Naive thymus-derived CD4-positive, alpha-beta T cell (primary cell): ENCODE measurements at regions not wholly inside any gene's neighbourhood (a gene's known extent, or its start where the extent isn't known, plus 50 kb on each side); places are given as distances from the start of the nearest gene placed in this dataset.

Experiments
- ATAC-seq: fragments of 150-1000 bp; cut with Tn5 transposase; 2 replicates; pipeline ENCODE4 v1.10.0; 2021; ENCODE audit warnings: mild to moderate bottlenecking, moderate library complexity
- CTCF ChIA-PET: fragments of 350-600 bp; sonication (Branson Sonifier 250); formaldehyde crosslinking; loops from one replicate; lab custom pipeline; 2021; ENCODE audit warnings: antibody characterized with exemption; lab: Charles Lee
- POLR2A ChIA-PET: fragments of 350-600 bp; sonication (Branson Sonifier 250); formaldehyde crosslinking; loops from one replicate; lab custom pipeline; 2021; ENCODE audit warnings: antibody characterized with exemption, inconsistent platforms; lab: Charles Lee
- DNase-seq, 9 donors: peaks; one replicate each; pipeline versions ENCODE4 v3.0.0 to v3.0.0-alpha.2; 2020 to 2022; ENCODE audit warnings: mixed read lengths in 1 of 9
- H3K27ac ChIP-seq: one replicate; pipeline ENCODE4 v1.7.0; 2013; ENCODE audit warnings: mild to moderate bottlenecking, low read depth, low read length, moderate library complexity
- H3K27me3 ChIP-seq, 2 donors: one replicate each; pipeline ENCODE4 v1.7.0; 2013; ENCODE audit warnings: low read length in 2 of 2, mild to moderate bottlenecking in 2 of 2, moderate library complexity in 2 of 2; ENCODE audit not compliant: control insufficient read depth in 2 of 2, insufficient read depth in 2 of 2
- H3K36me3 ChIP-seq, 3 experiments: 1 replicate in 2 of 3; 2 replicates in 1 of 3; pipeline ENCODE4 v1.7.0; 2013; ENCODE audit warnings: low read length in 3 of 3, mild to moderate bottlenecking in 3 of 3, moderate library complexity in 1 of 3; ENCODE audit not compliant: insufficient read depth in 3 of 3, control insufficient read depth in 2 of 3
- H3K4me1 ChIP-seq, 2 donors: one replicate each; pipeline ENCODE4 v1.7.0; 2013; ENCODE audit warnings: low read length in 2 of 2, mild to moderate bottlenecking in 2 of 2, moderate library complexity in 1 of 2; ENCODE audit not compliant: control insufficient read depth in 2 of 2, insufficient read depth in 2 of 2
- H3K4me3 ChIP-seq: 2 replicates; pipeline ENCODE4 v1.7.0; 2013; ENCODE audit warnings: mild to moderate bottlenecking, low read length
- H3K9me3 ChIP-seq, 3 experiments: 1 replicate in 2 of 3; 2 replicates in 1 of 3; pipeline ENCODE4 v1.7.0; 2013; ENCODE audit warnings: low read length in 3 of 3; ENCODE audit not compliant: control insufficient read depth in 2 of 3
- H3K27ac Mint-ChIP-seq, 9 donors: one replicate each; pipeline ENCODE4 v1.8.0; 2020 to 2022; ENCODE audit warnings: mixed read lengths in 9 of 9, mild to moderate bottlenecking in 8 of 9, moderate library complexity in 5 of 9, inconsistent platforms in 2 of 9
- H3K27me3 Mint-ChIP-seq, 5 donors: one replicate each; pipeline ENCODE4 v1.8.0; 2021 to 2022; ENCODE audit warnings: mixed read lengths in 5 of 5, mild to moderate bottlenecking in 1 of 5
- H3K36me3 Mint-ChIP-seq, 5 donors: one replicate each; pipeline ENCODE4 v1.8.0; 2020 to 2022; ENCODE audit warnings: mixed read lengths in 5 of 5, mild to moderate bottlenecking in 3 of 5, inconsistent platforms in 1 of 5
- H3K4me1 Mint-ChIP-seq, 7 donors: one replicate each; pipeline ENCODE4 v1.8.0; 2020 to 2022; ENCODE audit warnings: mixed read lengths in 7 of 7, mild to moderate bottlenecking in 3 of 7, inconsistent platforms in 1 of 7
- H3K4me3 Mint-ChIP-seq, 10 donors: one replicate each; pipeline ENCODE4 v1.8.0; 2020 to 2022; ENCODE audit warnings: mild to moderate bottlenecking in 10 of 10, mixed read lengths in 10 of 10, moderate library complexity in 6 of 10, inconsistent platforms in 2 of 10
- H3K9me3 Mint-ChIP-seq, 11 donors: one replicate each; pipeline ENCODE4 v1.8.0; 2020 to 2022; ENCODE audit warnings: mixed read lengths in 11 of 11, mild to moderate bottlenecking in 4 of 11, inconsistent platforms in 1 of 11, moderate library complexity in 1 of 11
- intact Hi-C, 2 donors: fragments of 100-400 bp; cut with micrococcal nuclease; formaldehyde crosslinking; loops; one replicate each; pipeline ENCODE4 v1.15.1; 2023

DNA sequence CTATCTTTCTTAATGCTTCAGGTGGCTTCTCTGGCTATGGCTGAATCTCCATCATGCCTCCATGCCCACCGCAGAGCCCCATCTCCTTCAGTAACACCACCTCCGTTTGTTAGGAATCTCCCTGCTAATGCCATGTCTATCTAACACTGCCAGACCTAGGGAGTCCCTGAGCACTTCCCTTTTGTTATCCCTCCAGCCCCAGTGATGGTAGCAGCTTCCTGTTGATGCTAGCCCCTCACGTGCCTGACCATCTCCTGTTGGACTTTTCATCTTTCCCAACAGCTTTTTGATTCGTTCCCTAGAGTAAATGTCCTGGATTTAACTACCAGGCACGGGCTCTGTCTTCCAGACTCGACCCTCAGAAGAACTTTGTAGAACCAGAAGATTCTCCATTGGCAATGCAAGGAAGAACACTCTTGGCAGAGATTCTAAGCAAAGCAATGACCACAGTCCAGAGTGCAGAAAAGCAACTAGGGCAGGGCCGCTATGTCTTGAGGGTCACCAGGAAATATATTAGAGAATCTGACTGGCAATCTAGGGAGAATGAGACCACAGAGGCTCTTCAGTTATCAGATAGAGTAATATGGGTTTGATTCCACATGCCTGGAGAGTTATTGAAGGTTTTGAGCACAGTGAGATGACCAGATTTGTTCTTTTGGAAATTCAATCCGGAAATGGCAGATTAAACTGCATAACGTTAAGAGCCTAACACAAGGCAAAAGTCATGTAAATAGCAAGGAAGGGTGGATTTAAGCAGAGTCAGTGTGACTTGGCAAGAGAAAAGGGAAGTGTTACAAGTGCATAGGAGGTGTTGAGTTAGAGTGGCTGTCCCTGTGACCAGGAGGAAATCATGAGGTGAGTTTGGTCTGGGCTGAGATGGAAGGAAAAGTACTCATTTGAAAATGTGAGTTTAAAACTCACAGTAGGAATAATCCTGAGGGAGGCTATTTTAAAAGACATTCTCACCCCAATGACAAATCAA is 555.2 kb downstream of the ACTL7B start:
- Histone ChIP-seq H3K4me3 (no peak overlapping the region), H3K36me3 (no peaks in the 10 kb centered on the region), H3K4me1 (no peaks in the 10 kb centered on the region), H3K27ac (no peak overlapping the region), H3K9me3 (no peaks in the 10 kb centered on the region), H3K27me3 (no peaks in the 10 kb centered on the region)
- H3K27ac Mint-ChIP-seq = no peak overlapping the region
- peaks cover 0 to 8% (median 6%) of the 10 kb centered on the region in 5 donors for H3K27me3 Mint-ChIP-seq
- ChIA-PET CTCF (no interaction called here), POLR2A (no interaction called here)
- H3K4me1 Mint-ChIP-seq = peaks cover 0 to 2% (median 0%) of the 10 kb centered on the region in 7 donors
- no peak overlapping the region for H3K4me3 Mint-ChIP-seq
- ATAC-seq (peak; percentile 66), DNase-seq (no peak)
- H3K36me3 Mint-ChIP-seq = peaks cover 0 to 4% (median 0%) of the 10 kb centered on the region in 5 donors
- H3K9me3 Mint-ChIP-seq = peaks cover 0 to 12% (median 3%) of the 10 kb centered on the region in 11 donors
- intact Hi-C loops = no loop called here

DNA sequence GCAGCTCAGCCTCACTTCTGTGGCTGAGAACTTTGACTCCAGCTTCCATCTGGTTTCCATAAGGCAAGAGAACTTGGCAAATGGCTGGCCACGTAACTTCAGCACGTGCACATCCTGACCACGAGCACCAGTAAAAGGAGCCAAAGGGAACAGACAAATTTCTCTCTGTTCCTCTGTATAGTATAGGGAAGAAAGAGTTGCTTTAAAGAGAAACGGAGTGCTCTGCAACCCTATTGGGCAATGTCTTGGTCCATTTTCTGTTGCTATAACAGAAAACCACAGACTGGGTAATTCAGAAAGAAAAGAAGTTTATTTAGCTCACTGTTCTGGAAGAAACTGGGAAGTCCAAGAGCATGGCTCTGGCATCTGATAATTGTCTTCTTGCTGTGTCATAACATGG is 558.7 kb downstream of the ACTL7B start:
- H3K27ac Mint-ChIP-seq = no peak overlapping the region
- no peak overlapping the region for H3K4me3 Mint-ChIP-seq
- Histone ChIP-seq H3K4me1 (no peaks in the 10 kb centered on the region), H3K27me3 (no peaks in the 10 kb centered on the region), H3K9me3 (no peaks in the 10 kb centered on the region), H3K27ac (no peak overlapping the region), H3K36me3 (no peaks in the 10 kb centered on the region), H3K4me3 (no peak overlapping the region)
- peaks cover 0 to 13% (median 0%) of the 10 kb centered on the region in 11 donors for H3K9me3 Mint-ChIP-seq
- ChIA-PET CTCF (no interaction called here), POLR2A (no interaction called here)
- H3K4me1 Mint-ChIP-seq = peaks cover 0 to 2% (median 0%) of the 10 kb centered on the region in 7 donors
- DNase-seq (no peak), ATAC-seq (peak; percentile 46)
- H3K27me3 Mint-ChIP-seq = peaks cover 0 to 12% (median 7%) of the 10 kb centered on the region in 5 donors
- H3K36me3 Mint-ChIP-seq = no peaks in the 10 kb centered on the region
- intact Hi-C loops = no loop called here

DNA sequence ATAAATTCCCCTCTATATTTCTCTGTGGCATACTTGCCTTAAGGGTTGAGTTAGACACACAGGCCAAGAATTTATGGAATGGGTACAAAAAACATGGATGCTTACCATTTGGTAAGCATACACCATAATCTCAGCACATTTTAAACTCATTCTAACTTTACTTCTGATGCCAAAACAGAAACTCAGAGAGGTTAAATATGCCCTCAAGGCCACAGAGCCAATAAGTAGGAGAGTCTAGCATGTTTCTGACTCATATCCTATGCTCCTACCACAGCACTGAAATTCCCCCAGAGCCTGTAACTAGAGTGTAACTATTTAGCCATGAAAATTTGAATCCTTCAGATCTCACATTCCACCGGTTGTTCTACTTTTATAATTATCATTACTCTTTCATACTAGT is 559.7 kb downstream of the ACTL7B start:
- ChIA-PET CTCF (no interaction called here), POLR2A (no interaction called here)
- H3K4me3 Mint-ChIP-seq = no peak overlapping the region
- no peak overlapping the region for H3K27ac ChIP-seq
- H3K27me3 Mint-ChIP-seq = peaks cover 0 to 12% (median 4%) of the 10 kb centered on the region in 5 donors
- no peak overlapping the region for H3K27ac Mint-ChIP-seq
- H3K4me1 Mint-ChIP-seq = peaks cover 0 to 2% (median 0%) of the 10 kb centered on the region in 7 donors
- H3K27me3 ChIP-seq = no peaks in the 10 kb centered on the region
- H3K36me3 Mint-ChIP-seq = no peaks in the 10 kb centered on the region
- no peaks in the 10 kb centered on the region for H3K9me3 ChIP-seq
- no peaks in the 10 kb centered on the region for H3K4me1 ChIP-seq
- ATAC-seq (no peak), DNase-seq (no peak)
- no peaks in the 10 kb centered on the region for H3K36me3 ChIP-seq
- no peak overlapping the region for H3K4me3 ChIP-seq
- H3K9me3 Mint-ChIP-seq = peaks cover 0 to 13% (median 0%) of the 10 kb centered on the region in 11 donors
- intact Hi-C loops = no loop called here

- Mint-ChIP-seq H3K27ac (no peak overlapping the region), H3K36me3 (no peaks in the 10 kb centered on the region), H3K27me3 (peaks cover 0 to 6% (median 0%) of the 10 kb centered on the region in 5 donors), H3K4me3 (no peak overlapping the region), H3K4me1 (no peaks in the 10 kb centered on the region), H3K9me3 (peaks cover 0 to 14% (median 0%) of the 10 kb centered on the region in 11 donors)
- CTCF ChIA-PET = no interaction called here
- Histone ChIP-seq H3K4me1 (no peaks in the 10 kb centered on the region), H3K4me3 (no peak overlapping the region), H3K27me3 (no peaks in the 10 kb centered on the region), H3K36me3 (no peaks in the 10 kb centered on the region), H3K27ac (no peak overlapping the region), H3K9me3 (no peaks in the 10 kb centered on the region)
- POLR2A ChIA-PET = no interaction called here
- intact Hi-C loops = no loop called here
- DNase-seq (no peak), ATAC-seq (no peak)
Measured at GRCh38 chr9:108291586-108291932, 564.2 kb downstream of the ACTL7B start.

DNA sequence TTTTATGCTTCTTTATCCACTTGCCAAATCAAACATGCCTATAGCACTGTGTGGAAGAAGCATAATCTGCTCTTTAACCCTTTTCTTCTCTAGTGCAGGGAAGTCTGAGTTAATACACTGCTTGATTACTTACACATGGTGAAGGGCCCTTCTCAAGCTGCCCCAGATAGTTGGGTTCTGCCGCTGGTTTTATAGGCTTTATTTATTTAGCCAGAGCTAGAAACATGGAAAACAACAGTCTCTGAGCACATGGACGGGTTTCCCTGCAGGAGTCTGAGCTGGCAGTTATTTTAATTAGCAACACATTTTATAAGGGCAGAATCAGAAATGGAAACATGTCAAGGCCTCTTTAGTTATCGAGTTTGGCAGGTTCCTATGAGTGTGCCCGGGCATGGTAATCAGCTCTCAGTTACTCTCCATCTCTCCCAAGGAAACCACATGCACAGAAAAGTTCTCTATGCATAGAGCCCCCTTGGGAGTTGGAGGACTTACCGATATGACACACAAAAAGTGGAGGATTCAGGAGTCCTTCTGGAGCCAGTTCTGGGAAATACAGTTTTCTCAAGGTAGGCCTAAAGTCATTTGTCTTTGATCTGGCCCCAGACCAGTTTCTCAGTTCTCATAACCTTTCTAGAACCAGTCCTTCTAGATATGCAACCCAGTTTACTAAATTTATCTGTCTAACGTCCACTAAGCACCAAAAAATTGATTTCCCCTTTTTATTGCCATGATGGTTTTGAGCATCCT is 564.8 kb downstream of the ACTL7B start:
- H3K4me3 ChIP-seq = no peak overlapping the region
- CTCF ChIA-PET = no interaction called here
- H3K4me1 Mint-ChIP-seq = no peaks in the 10 kb centered on the region
- no peak overlapping the region for H3K27ac ChIP-seq
- POLR2A ChIA-PET = no interaction called here
- H3K27me3 Mint-ChIP-seq = peaks cover 0 to 6% (median 0%) of the 10 kb centered on the region in 5 donors
- no peak overlapping the region for H3K27ac Mint-ChIP-seq
- H3K9me3 ChIP-seq = no peaks in the 10 kb centered on the region
- ATAC-seq = no peak
- intact Hi-C loops = no loop called here
- no peaks in the 10 kb centered on the region for H3K4me1 ChIP-seq
- no peaks in the 10 kb centered on the region for H3K27me3 ChIP-seq
- H3K9me3 Mint-ChIP-seq = peaks cover 0 to 14% (median 0%) of the 10 kb centered on the region in 11 donors
- H3K4me3 Mint-ChIP-seq = no peak overlapping the region
- DNase-seq = no peak
- H3K36me3 Mint-ChIP-seq = no peaks in the 10 kb centered on the region
- H3K36me3 ChIP-seq = no peaks in the 10 kb centered on the region

- no peaks in the 10 kb centered on the region for H3K27me3 ChIP-seq
- Mint-ChIP-seq H3K9me3 (peaks cover 0 to 4% (median 0%) of the 10 kb centered on the region in 11 donors), H3K27ac (no peak overlapping the region), H3K27me3 (no peaks in the 10 kb centered on the region), H3K4me3 (no peak overlapping the region), H3K36me3 (no peaks in the 10 kb centered on the region), H3K4me1 (no peaks in the 10 kb centered on the region)
- DNase-seq (no peak), ATAC-seq (no peak)
- H3K36me3 ChIP-seq = no peaks in the 10 kb centered on the region
- no peaks in the 10 kb centered on the region for H3K4me1 ChIP-seq
- no peaks in the 10 kb centered on the region for H3K9me3 ChIP-seq
- H3K27ac ChIP-seq = no peak overlapping the region
- intact Hi-C loops = no loop called here
- POLR2A ChIA-PET = no interaction called here
- CTCF ChIA-PET = no interaction called here
- H3K4me3 ChIP-seq = no peak overlapping the region
Measured at GRCh38 chr9:108286638-108287206, 569.1 kb downstream of the ACTL7B start.
